GM12878 (cell line): ENCODE measurements at regions not wholly inside any gene's neighbourhood (a gene's known extent, or its start where the extent isn't known, plus 50 kb on each side); places are given as distances from the start of the nearest gene placed in this dataset.

Source experiments
- ATAC-seq: fragments of 200-7000 bp; cut with Tn5 transposase; 3 replicates; pipeline ENCODE4 v1.9.1; 2020; ENCODE audit warnings: mild to moderate bottlenecking, moderate library complexity
- BruUV-seq: library from RNA; stranded (reverse); fragments of 400-500 nt; replicated peaks from 2 replicates; lab custom pipeline; 2021; lab: Mats Ljungman, UMichigan
- CTCF ChIA-PET: fragments of 300-600 bp; sonication (Branson Sonifier 250); formaldehyde crosslinking; extraction: SDS; loops from one replicate; lab custom pipeline; 2021; ENCODE audit warnings: inconsistent platforms; lab: Yijun Ruan, JAX
- POLR2A ChIA-PET: fragments of 350-600 bp; formaldehyde crosslinking; extraction: SDS; loops from one replicate; lab custom pipeline; 2021; ENCODE audit warnings: inconsistent platforms; lab: Charles Lee
- RAD21 ChIA-PET: fragments of 300-600 bp; sonication (Branson Sonifier 250); formaldehyde crosslinking; loops from one replicate; lab custom pipeline; 2023; ENCODE audit warnings: antibody characterized with exemption; ENCODE audit not compliant: unreplicated experiment; lab: Charles Lee
- SMC1A ChIA-PET: fragments of 300-600 bp; sonication (Branson Sonifier 250); formaldehyde crosslinking; loops from one replicate; lab custom pipeline; 2023; ENCODE audit not compliant: unreplicated experiment, uncharacterized antibody; lab: Charles Lee
- DNase-seq: peaks from one replicate; pipeline ENCODE4 v3.0.0-alpha.2; 2011; ENCODE audit warnings: low read depth, low spot score
- FAIRE-seq: peaks from 3 replicates; lab custom pipeline; 2011; peaks lifted over from hg19 to GRCh38; lab: Jason Lieb, UNC
- H2AFZ ChIP-seq: 2 replicates; pipeline ENCODE4 v1.6.0; 2011; ENCODE audit warnings: low read depth, low read length, control low read depth; ENCODE audit not compliant: control insufficient read depth
- H3K27ac ChIP-seq: 2 replicates; pipeline ENCODE4 v1.5.1; 2011; ENCODE audit warnings: control low read depth; ENCODE audit not compliant: control insufficient read depth, insufficient read depth
- H3K27me3 ChIP-seq, 2 experiments: replicated peaks in 1 of 2; 2 replicates each; pipeline versions ENCODE4 v1.6.0 to v1.6.1; 2011; ENCODE audit warnings: low read length in 1 of 2; ENCODE audit not compliant: control insufficient read depth in 2 of 2, insufficient read depth in 2 of 2
- H3K36me3 ChIP-seq, 2 experiments: 2 replicates each; pipeline ENCODE4 v1.5.1; 2011; ENCODE audit warnings: low read length in 1 of 2; ENCODE audit not compliant: control insufficient read depth in 2 of 2, insufficient read depth in 2 of 2
- H3K4me1 ChIP-seq: 2 replicates; pipeline ENCODE4 v1.6.1; 2011; ENCODE audit warnings: mild to moderate bottlenecking, low read length, moderate library complexity, mixed read lengths; ENCODE audit not compliant: control insufficient read depth, insufficient read depth
- H3K4me2 ChIP-seq: 2 replicates; pipeline ENCODE4 v1.6.0; 2011; ENCODE audit warnings: control low read depth; ENCODE audit not compliant: control insufficient read depth, insufficient read depth
- H3K4me3 ChIP-seq: fragments of 200-600 bp; sonication (generic); 2 replicates; pipeline ENCODE4 v1.5.1; 2016
- H3K79me2 ChIP-seq: 2 replicates; pipeline ENCODE4 v1.6.0; 2011; ENCODE audit warnings: low read length; ENCODE audit not compliant: control insufficient read depth, insufficient read depth
- H3K9ac ChIP-seq: 2 replicates; pipeline ENCODE4 v1.8.0; 2011; ENCODE audit warnings: low read length, control low read depth, mixed read lengths; ENCODE audit not compliant: control insufficient read depth, insufficient read depth
- H3K9me3 ChIP-seq: replicated peaks from 3 replicates; pipeline ENCODE4 v1.5.1; 2011; ENCODE audit warnings: mild to moderate bottlenecking, low read length; ENCODE audit not compliant: control insufficient read depth, insufficient read depth
- H4K20me1 ChIP-seq: 2 replicates; pipeline ENCODE4 v1.6.0; 2011; ENCODE audit not compliant: control insufficient read depth, insufficient read depth
- NFYB ChIP-seq: IDR thresholded peaks from 2 replicates; pipeline ENCODE4 v1.6.1; 2011; ENCODE audit warnings: low read depth, mild to moderate bottlenecking, low read length, improper control_type of control experiment, moderate library complexity; ENCODE audit not compliant: insufficient read depth
- POLR2AphosphoS5 ChIP-seq: IDR thresholded peaks from 2 replicates; pipeline ENCODE4 v1.6.1; 2011; ENCODE audit warnings: mild to moderate bottlenecking, low read length, inconsistent platforms
- SUZ12 ChIP-seq: fragments of 200-600 bp; sonication (generic); IDR thresholded peaks from one replicate; pipeline ENCODE4 v1.6.1; 2018; ENCODE audit warnings: antibody characterized with exemption, mild to moderate bottlenecking; ENCODE audit not compliant: unreplicated experiment
- WGBS: methylation state at CpG from one replicate; pipeline ENCODE4 v1.1.6; 2016; ENCODE audit warnings: low lambda C conversion rate; ENCODE audit not compliant: insufficient replicate concordance, insufficient coverage; ENCODE audit errors: missing lambda C conversion rate; 5-methylcytosine and 5-hydroxymethylcytosine counted together
- in situ Hi-C: fragments of 300-500 bp; cut with MboI; formaldehyde crosslinking; loops from 9 replicates; pipeline ENCODE4 v1.14.3; 2018; ENCODE audit warnings: mixed read lengths
- intact Hi-C: fragments of 100-400 bp; cut with micrococcal nuclease; formaldehyde crosslinking; loops from one replicate; pipeline ENCODE4 v1.14.2; 2022; ENCODE audit not compliant: unreplicated experiment
- TF ChIP-seq, protein P1 (sequence below): IDR thresholded peaks from 2 replicates; pipeline ENCODE4 v1.6.1; 2012; ENCODE audit warnings: improper control_type of control experiment, low read depth, low read length; ENCODE audit not compliant: insufficient replicate concordance

DNA sequence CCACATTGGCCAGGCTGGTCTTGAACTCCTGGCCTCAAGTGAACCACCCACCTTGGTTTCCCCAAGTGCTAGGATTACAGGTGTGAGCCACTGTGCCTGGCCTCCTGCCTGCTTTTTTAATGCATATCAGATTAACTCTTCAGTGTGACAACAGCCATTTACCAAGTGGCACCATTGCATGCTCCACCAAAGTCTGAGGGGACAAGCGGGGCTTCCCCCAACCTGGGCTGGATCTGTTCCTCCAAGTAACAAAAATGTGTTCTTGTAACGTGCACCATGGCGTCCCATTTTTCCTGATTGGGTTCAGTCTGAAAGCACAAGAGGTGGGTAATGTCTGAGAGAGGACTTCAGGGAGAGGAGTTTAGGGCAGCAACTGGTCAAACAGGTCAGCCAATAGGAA lies 77.8 kb downstream of the TEX29 start (continued):
- TF ChIP-seq, protein P1, sequence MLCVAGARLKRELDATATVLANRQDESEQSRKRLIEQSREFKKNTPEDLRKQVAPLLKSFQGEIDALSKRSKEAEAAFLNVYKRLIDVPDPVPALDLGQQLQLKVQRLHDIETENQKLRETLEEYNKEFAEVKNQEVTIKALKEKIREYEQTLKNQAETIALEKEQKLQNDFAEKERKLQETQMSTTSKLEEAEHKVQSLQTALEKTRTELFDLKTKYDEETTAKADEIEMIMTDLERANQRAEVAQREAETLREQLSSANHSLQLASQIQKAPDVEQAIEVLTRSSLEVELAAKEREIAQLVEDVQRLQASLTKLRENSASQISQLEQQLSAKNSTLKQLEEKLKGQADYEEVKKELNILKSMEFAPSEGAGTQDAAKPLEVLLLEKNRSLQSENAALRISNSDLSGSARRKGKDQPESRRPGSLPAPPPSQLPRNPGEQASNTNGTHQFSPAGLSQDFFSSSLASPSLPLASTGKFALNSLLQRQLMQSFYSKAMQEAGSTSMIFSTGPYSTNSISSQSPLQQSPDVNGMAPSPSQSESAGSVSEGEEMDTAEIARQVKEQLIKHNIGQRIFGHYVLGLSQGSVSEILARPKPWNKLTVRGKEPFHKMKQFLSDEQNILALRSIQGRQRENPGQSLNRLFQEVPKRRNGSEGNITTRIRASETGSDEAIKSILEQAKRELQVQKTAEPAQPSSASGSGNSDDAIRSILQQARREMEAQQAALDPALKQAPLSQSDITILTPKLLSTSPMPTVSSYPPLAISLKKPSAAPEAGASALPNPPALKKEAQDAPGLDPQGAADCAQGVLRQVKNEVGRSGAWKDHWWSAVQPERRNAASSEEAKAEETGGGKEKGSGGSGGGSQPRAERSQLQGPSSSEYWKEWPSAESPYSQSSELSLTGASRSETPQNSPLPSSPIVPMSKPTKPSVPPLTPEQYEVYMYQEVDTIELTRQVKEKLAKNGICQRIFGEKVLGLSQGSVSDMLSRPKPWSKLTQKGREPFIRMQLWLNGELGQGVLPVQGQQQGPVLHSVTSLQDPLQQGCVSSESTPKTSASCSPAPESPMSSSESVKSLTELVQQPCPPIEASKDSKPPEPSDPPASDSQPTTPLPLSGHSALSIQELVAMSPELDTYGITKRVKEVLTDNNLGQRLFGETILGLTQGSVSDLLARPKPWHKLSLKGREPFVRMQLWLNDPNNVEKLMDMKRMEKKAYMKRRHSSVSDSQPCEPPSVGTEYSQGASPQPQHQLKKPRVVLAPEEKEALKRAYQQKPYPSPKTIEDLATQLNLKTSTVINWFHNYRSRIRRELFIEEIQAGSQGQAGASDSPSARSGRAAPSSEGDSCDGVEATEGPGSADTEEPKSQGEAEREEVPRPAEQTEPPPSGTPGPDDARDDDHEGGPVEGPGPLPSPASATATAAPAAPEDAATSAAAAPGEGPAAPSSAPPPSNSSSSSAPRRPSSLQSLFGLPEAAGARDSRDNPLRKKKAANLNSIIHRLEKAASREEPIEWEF: no peak
- TF ChIP-seq SUZ12: no peak
- no peak for TF ChIP-seq POLR2AphosphoS5

DNA sequence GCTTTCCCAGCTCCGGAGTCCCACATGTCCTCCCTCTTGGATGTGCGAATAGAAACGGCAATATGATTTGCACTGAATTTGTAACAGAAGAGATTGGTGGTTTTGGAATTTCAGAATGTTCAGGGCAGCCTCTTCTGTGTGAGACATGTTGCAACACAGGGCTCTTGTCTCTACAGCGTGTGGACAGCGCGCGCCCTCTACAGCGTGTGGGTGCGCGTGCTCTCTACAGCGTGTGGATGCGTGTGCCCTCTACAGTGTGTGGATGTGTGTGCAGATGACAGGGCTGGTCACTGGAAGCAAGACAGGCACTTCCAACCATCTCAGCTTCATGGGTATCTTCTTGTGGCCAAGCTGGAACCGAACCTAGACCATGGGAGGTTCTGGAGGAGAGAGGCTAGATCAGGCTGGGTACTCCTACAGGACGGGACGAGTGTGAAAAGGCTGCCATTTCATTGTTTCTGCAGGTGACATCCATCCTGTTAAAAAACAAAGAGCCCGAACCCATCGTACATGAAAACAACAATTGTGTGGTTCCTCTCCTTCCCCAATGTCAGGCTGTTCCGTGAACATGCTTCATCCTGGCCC lies 78.4 kb downstream of the TEX29 start:
- no peaks in the 10 kb centered on the region for H3K9me3 ChIP-seq
- in situ Hi-C loops: no loop called here
- SMC1A ChIA-PET: no interaction called here
- ATAC-seq (no peak), DNase-seq (no peak), FAIRE-seq (no peak)
- BruUV-seq: no TSS peak
- H3K27me3 ChIP-seq: no peaks in the 10 kb centered on the region
- intact Hi-C loops: no loop called here
- no peak overlapping the region for H3K4me3 ChIP-seq
- H3K4me1 ChIP-seq: no peaks in the 10 kb centered on the region
- H3K79me2 ChIP-seq: no peaks in the 10 kb centered on the region
- POLR2A ChIA-PET: no interaction called here
- H3K9ac ChIP-seq: no peak overlapping the region
- 52% methylated on average over 18 of the region's 18 CpGs for WGBS
- no peak overlapping the region for H2AFZ ChIP-seq
- RAD21 ChIA-PET: no interaction called here
- H3K27ac ChIP-seq: no peak overlapping the region
- no peak for TF ChIP-seq NFYB
- no peak overlapping the region for H3K4me2 ChIP-seq
- H3K36me3 ChIP-seq: no peaks in the 10 kb centered on the region
- H4K20me1 ChIP-seq: 0 out of 2 replicates have a peak, but pooled peaks cover 2% of the 10 kb centered on the region
- CTCF ChIA-PET: no interaction called here
